ENCODE measurements at regions not wholly inside any gene's neighbourhood (a gene's known extent, or its start where the extent isn't known, plus 50 kb on each side); places are given as distances from the start of the nearest gene placed in this dataset.

- TF ChIP-seq PREB (CRISPR knock-in tag; IDR thresholded peaks at IDR 0.05; ENCODE audit: borderline replicate concordance) = no peak
- no peak for TF ChIP-seq IRF1 (CRISPR knock-in tag; IDR thresholded peaks at IDR 0.05)
- TF ChIP-seq HMGXB4 (CRISPR knock-in tag; IDR thresholded peaks at IDR 0.05) = no peak
- TF ChIP-seq ZNF671 (CRISPR knock-in tag; IDR thresholded peaks at IDR 0.05) = no peak
- TF ChIP-seq OVOL2 (CRISPR knock-in tag; IDR thresholded peaks at IDR 0.05; ENCODE audit: borderline replicate concordance) = no peak
Observed at GRCh38 chr2:88813612-88814011, 122.1 kb downstream of the RPIA start (continued).

GRCh38 chr2:88815282-88815681, 123.8 kb downstream of the RPIA start:
- H3K27ac Mint-ChIP-seq = no peak overlapping the region
- no peak for ATAC-seq
- peaks cover 67% of the 10 kb centered on the region for H3K9me3 Mint-ChIP-seq

More at GRCh38 chr2:88815282-88815681, 123.8 kb downstream of the RPIA start:
- Mint-ChIP-seq H3K27me3 (ENCODE audit: low read depth) (peaks cover 14% of the 10 kb centered on the region), H3K4me1 (no peaks in the 10 kb centered on the region), H3K36me3 (peaks cover 49% of the 10 kb centered on the region), H3K4me3 (no peak overlapping the region)
- TF ChIP-seq PREB (CRISPR knock-in tag; IDR thresholded peaks at IDR 0.05; ENCODE audit: borderline replicate concordance) = no peak
- no peak for TF ChIP-seq ZMAT4 (CRISPR knock-in tag; IDR thresholded peaks at IDR 0.05)
- TF ChIP-seq USF2 (CRISPR knock-in tag; IDR thresholded peaks at IDR 0.05) = no peak
- TF ChIP-seq ZNF425 (CRISPR knock-in tag; conservative IDR thresholded peaks at IDR 0.05) = no peak
- TF ChIP-seq HMGA2 (CRISPR knock-in tag; IDR thresholded peaks at IDR 0.05) = no peak
- no peak for DNase-seq (ENCODE audit: low spot score)
- ChIA-PET POLR2A (no interaction called here), CTCF (no interaction called here)
